H1 (cell line): ENCODE measurements at regions not wholly inside any gene's neighbourhood (a gene's known extent, or its start where the extent isn't known, plus 50 kb on each side); places are given as distances from the start of the nearest gene placed in this dataset.

Source experiments
- CHD7 ChIP-seq: fragments of 300-600 bp; sonication (generic); IDR thresholded peaks from 2 replicates; pipeline ENCODE4 v1.7.1; 2012; ENCODE audit warnings: low read length, moderate library complexity, mild to moderate bottlenecking, inconsistent platforms; ENCODE audit not compliant: insufficient replicate concordance
- EP300 ChIP-seq, 2 experiments: IDR thresholded peaks; 1 replicate in 1 of 2; 2 replicates in 1 of 2; pipeline ENCODE4 v1.6.1; 2011 to 2012; ENCODE audit warnings: low read depth in 2 of 2, low read length in 2 of 2, mild to moderate bottlenecking in 2 of 2, borderline replicate concordance in 1 of 2, inconsistent platforms in 1 of 2, moderate library complexity in 1 of 2
- FOSL1 ChIP-seq: IDR thresholded peaks from 2 replicates; pipeline ENCODE4 v1.6.1; 2011; ENCODE audit warnings: mild to moderate bottlenecking, low read depth, low read length, moderate library complexity; ENCODE audit not compliant: insufficient read depth
- RNF2 ChIP-seq: fragments of 200-900, 300-1000 bp; sonication (generic); IDR thresholded peaks from 2 replicates; pipeline ENCODE4 v1.7.1; 2016; ENCODE audit warnings: borderline replicate concordance, low read depth, mild to moderate bottlenecking, antibody characterized with exemption, low read length; ENCODE audit not compliant: poor library complexity, severe bottlenecking; ENCODE audit errors: missing control alignments
- TBP ChIP-seq: IDR thresholded peaks from 2 replicates; pipeline ENCODE4 v1.6.1; 2011; ENCODE audit warnings: low read depth, low read length, improper control_type of control experiment

- no peak for TF ChIP-seq CHD7
- TF ChIP-seq FOSL1: no peak
- no peak for TF ChIP-seq EP300 (IDR thresholded peaks at IDR 0.05; ENCODE audit: borderline replicate concordance in 1 of 2, low read depth in 2 of 2, low read length in 2 of 2)
- TF ChIP-seq TBP: no peak
- no peak for TF ChIP-seq RNF2
Measured at GRCh38 chr21:16179773-16180172, 450.0 kb downstream of the USP25 start (continued).
